Testis (tissue), 2 donors: ENCODE measurements at regions not wholly inside any gene's neighbourhood (a gene's known extent, or its start where the extent isn't known, plus 50 kb on each side); places are given as distances from the start of the nearest gene placed in this dataset.

Experiments used
- POLR2A ChIP-seq: fragments of 450-650 bp; IDR thresholded peaks from one replicate; pipeline ENCODE4 v1.6.1; 2017; ENCODE audit warnings: antibody characterized with exemption, mild to moderate bottlenecking, moderate library complexity
- TF ChIP-seq, protein P1 (sequence below), 3 experiments: fragments of 450-650 bp in 2 of 3; fragments of 200-600 bp in 1 of 3; sonication (generic) in 1 of 3; IDR thresholded peaks; one replicate each; pipeline ENCODE4 v1.5.1; 2016 to 2019; ENCODE audit warnings: antibody characterized with exemption in 3 of 3, mild to moderate bottlenecking in 2 of 3, moderate library complexity in 1 of 3

DNA sequence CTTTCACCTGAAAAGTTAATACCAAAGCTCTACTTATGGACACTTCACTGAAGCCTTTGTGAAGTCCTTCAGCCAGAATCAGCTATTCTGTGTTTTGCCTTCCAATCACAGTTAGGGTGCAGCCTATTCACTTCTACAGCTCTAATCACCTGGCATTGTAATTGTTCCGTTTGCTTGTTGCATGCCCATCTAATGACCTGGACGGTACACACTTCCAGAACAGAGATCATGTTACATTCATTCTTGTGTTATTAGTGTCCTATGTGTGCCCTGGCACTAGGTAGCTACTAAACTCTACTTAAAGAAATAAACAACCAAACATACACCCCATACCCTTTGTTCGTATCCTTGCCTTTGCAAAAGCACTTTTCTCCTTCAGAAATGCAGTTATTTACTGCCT is 1162.9 kb upstream of the WWC1 start:
- TF ChIP-seq, protein P1, sequence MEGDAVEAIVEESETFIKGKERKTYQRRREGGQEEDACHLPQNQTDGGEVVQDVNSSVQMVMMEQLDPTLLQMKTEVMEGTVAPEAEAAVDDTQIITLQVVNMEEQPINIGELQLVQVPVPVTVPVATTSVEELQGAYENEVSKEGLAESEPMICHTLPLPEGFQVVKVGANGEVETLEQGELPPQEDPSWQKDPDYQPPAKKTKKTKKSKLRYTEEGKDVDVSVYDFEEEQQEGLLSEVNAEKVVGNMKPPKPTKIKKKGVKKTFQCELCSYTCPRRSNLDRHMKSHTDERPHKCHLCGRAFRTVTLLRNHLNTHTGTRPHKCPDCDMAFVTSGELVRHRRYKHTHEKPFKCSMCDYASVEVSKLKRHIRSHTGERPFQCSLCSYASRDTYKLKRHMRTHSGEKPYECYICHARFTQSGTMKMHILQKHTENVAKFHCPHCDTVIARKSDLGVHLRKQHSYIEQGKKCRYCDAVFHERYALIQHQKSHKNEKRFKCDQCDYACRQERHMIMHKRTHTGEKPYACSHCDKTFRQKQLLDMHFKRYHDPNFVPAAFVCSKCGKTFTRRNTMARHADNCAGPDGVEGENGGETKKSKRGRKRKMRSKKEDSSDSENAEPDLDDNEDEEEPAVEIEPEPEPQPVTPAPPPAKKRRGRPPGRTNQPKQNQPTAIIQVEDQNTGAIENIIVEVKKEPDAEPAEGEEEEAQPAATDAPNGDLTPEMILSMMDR (IDR thresholded peaks at IDR 0.05): no peak
- no peak for TF ChIP-seq POLR2A
